NCI-H1092 (cell line): ENCODE measurements at regions not wholly inside any gene's neighbourhood (a gene's known extent, or its start where the extent isn't known, plus 50 kb on each side); places are given as distances from the start of the nearest gene placed in this dataset.

ENCODE experiments used
- DNase-seq: peaks from one replicate; lab custom pipeline; 2025; lab: John Stamatoyannopoulos, UW

DNA sequence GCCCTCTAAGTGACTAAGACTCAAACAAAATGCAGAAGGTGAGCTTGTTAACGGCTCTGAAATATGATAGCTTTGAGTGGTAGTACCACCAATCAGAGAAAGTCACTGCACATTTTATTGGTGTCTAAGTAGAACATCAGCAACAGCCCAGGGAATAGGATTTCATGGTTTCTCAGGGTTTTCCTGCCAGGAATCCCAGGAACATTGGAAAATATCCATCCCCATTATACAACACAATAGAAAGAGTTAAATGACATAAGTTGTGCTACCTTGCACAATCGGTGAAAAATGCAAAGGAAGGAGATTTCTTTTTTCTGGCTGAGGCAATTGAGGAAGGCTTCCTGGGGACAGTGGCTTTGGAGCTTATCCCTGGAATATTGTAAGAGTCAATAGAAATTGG is 283.1 kb downstream of the HLX start:
- no peak for DNase-seq

DNA sequence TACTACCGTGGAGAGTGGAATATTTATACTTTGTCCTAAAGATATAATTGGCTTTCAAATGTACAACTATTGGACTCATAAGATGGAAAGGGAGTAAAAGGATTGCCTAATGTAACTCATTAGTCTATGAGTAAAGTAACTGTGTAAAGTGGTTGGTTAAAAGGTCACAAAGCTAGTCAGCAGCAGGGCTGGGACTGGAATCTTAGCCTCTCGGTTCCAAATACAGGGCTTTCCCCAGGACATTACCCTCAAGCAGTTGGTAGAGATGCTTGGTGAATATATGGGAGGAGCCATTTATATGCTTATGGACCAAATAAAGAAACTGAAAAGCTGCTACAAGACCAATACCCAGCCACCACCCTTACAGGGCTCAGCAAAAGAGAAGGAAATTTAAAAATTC is 283.7 kb downstream of the HLX start:
- DNase-seq = no peak

DNA sequence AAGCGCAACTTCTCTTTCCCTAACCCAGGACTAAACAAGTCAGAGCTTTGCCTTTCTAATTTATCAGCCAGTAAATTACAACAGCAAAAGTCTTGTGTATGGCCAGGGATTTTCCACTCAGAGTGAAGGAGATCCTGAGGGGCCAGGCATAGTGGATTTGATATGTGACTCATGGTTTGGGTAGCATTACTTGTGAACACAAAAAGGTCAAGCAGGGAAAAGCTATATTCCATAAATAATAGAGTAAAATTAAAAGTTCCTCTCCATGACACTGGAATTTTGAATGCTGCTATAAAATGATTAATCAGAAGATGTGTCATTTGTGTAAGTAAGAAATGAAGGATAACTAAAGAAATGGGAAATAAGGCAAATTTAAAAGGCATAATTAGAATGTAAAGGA is 284.8 kb downstream of the HLX start:
- no peak for DNase-seq

DNA sequence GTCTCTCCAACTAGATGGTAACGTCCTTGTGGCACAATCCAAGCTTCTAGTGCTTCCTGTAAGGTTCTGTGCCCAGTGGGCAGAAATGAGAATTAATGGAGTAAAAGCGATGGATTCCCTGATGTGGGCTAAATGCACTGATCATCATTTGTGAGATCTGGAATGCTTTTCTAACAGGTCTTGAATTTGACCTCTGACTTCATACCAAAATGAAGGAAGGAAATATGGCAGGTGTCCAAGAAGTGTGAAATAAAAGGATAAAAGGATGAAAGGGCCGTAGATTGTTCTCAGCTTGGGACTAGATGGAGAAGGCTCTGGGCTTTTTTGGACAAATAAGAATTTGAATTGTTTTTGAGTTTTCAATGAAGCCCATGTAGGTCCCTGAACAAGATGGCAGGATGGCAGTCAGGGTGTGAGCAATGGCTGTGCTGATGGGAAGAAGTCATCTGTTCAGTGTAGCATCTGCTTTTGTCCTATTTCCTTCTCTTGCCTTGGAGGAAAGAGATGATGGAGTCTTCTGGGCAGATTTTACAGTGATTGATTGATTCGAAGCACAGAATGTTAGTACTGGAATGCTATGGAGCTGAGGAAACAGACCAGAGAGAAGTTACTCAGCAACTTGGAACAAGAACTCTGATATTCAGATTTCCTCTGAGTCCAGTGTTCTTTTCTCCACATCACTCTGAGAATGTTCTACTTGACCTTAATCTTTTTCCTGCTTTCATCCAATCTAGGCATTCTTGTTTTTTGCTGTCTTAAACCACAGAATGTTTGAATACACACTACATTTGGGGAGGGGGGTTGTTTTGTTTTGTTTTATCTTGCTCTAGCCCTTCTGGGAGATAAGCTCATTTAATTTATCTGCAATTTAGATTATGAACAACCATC is 286.0 kb downstream of the HLX start:
- no peak for DNase-seq

DNA sequence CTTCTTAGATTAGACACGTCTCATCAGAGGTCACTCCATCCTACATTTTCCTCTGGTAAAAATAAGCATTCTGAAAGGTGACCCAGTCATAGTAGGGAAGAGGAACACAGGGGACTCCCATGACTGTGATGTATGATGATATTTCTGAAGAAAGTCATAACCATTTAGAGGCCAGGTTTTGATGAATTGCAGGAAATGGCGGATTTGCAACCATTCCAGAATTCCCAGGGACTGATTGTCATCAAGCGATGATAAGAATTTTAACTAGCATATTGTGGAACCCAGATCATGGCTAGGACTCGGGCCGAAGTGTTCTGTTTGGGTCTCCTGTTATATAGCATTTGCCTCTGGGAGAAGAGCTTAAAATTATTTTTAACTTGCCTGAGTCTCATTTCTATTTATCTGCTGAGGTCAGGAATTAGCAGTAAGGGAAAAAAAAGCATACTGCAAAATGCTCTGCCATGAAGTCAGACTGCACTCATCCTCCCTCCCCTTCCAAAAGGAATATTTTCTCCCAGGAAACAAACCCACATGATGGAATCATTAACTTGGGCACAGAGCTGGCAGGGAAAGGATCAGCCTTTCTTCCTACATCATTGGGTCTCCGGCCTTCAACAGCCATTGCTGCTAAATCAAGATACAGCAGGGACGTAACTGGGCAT is 286.7 kb downstream of the HLX start:
- no peak for DNase-seq

DNA sequence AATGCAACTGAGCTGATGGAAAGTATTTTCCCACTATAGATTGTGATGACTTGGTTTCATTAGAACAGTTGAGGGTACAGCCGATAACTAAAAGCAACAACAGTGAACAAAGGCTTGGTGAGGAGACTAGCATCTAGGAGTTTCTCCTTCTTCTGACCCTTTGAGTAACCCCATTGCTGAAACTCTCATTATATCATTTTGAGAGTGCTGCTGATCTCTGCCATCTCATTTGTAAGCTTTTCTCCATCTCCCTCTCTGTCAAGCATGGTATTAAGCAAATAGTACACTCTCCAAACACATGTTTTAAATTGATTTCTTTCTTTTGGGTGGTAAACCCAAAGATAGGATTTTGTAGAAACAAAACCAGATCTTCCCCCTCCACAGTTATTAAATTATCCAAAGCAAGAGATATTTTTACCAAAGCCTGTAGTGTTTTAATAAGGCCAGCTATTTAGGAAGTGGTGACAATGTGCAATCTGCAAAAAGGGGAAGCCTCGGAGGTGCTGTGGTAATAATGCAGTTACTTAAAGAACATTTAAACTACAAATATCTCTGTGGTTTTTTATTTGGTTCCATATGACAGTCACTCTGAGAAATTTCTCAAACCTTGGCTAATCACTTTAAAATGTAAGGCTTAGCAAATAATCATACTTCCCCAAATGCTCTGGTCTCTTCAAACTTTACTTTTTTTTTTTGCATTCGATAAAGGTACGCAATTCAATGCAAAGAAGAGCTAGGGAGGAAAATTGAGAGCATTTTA is 287.5 kb downstream of the HLX start:
- DNase-seq = no peak

DNA sequence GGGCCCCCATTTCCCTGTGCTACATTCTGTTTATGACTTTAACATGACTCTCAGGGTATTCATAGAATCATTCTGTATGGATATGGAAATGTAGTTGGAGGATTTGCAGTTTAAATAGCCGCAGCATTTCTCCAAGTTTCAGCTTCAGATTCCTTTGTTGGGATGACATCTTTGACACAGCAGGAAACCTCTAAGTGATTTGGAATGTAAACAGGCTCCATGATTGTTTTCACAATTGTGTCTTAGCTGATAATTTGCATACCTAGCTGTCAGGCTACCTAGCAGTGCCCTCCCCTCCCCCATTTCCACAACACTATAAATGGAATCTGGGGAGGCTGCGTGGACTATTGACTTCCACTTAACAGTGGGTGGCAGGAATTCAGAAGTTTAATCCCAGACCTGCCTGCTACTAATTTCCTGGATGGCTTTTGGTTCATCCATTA is 290.2 kb downstream of the HLX start:
- no peak for DNase-seq

DNA sequence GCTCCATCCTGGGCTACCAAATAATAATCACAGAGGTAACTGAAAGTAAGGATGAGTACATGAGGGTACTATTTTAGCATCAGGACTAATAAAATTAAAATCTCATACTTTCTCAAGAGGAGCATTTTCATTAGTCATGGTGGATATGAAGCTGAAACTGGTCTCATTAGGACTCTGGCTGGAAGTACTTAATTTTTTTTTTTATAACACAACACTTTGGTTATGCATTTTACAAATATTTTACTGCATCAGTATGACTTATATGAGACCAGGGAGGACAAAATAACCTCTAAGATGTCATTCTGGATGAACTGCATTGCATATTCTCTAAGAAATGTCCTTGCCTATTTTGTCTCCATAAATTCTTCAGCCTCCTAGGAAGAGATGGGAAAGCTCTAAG is 290.9 kb downstream of the HLX start:
- DNase-seq = no peak

DNA sequence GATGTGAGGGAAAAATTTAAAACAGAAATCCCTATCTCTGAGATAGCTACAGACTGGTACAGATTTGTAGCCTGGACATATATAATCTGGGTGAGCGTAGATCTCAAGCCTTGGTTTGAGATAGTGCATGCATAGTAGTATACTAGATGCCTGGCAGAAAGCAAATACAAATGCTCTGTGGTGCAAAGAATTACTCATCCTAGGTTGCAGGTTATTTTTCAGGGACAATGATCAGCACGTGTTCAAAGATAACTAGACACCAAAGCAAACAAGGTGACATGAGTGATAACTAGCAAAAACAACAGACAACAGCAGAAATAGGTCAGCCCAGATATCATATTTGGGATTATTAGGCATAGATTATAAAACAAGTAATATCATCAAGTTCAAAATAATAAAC is 292.5 kb downstream of the HLX start:
- no peak for DNase-seq

DNA sequence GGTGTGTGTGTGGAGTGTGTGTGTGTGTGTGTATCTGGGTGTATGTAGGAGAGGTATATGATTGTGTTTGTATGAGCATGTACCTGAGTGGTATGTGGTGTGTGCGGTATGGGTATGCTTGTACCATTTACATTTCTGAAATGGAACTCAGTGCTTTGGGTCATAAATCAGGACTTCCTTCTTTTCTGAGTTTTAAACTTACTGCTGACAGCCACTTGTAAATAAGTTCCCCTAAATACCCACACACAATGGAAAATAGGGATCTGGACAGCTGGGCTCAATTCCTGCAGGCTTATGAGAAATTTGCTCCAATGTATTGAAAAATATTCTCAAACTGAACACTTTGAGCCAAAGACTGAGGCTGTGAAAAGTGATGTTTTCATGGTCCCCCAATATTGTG is 293.6 kb downstream of the HLX start:
- DNase-seq = no peak

DNA sequence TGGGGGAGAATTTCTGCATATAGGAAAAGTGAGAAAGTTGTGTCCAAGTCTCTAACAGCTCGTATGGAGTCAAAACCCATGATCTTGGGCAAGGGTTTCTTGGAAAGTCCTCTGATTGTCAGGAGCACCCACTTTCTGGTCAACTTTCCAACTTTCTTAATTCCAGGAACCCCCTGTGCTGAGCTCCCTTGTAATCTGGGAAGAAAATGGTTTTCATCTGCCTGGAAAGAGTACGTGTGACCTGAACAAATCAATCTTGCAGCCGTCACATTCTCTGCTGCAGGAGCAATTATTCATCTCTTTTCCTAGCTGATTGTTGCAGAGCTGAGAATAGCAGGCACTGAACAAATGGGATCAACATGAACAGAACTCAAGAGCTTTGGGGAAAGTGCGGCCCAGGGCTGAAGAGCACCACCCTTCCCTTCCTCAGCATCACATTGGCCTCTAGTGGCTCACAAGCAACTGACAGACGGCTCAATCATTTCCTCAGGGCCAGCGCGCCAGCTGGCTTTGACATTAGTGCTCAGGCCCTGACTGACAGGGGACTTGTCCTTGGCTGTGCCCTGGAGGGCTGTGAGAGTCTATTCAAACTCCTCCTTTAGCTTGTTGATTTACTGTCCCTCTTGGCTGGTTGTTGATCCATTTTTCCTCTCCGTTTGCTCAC is 295.2 kb downstream of the HLX start:
- no peak for DNase-seq

DNA sequence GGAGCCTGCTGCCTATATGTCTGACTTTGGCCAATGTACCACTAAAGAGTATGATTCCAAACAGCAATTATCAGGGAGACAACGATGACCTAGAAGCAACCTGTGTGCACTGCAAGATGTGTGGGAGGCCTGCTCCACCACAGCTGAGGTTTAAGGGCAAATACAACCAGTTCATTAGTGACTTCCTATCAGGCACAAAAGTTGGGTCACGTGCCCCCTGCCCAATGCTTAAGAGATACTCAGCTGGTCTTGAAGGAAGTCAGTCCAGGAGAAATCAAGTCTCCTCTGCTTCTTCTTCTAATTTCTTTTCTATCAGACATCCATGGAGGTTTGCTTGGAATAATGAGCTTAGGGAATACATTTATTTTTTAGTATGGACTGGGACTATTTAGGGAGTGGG is 296.0 kb downstream of the HLX start:
- no peak for DNase-seq

DNA sequence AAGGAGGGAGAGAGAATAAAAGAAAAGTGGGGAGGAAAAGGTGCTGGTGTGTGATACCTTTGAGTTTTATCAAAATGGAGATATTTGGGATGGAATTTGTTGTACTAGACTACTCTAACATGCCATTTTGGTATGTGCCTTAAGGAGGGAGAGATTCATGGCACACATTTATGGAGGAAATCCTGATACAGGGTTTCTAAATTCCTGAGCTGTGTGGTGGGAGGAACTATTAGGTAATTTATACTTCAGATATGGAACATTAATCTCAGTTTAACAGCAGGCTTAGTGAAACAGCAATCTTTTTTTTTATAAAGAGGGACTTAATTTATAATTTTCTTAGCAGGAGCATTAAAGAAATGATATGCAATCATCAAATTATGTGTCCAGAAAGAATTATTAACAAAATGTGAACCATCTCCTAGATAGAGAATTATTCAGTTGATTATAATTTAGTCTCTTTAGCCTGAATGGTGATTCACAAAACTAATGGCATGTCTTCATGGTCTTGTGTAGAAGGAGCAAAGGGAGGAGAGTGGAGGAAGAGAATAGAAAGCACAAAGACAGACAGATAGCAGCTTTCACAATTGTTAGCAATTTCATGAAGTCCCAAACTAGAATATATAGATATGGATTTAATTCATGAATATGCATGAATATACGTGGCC is 301.6 kb downstream of the HLX start:
- no peak for DNase-seq

DNA sequence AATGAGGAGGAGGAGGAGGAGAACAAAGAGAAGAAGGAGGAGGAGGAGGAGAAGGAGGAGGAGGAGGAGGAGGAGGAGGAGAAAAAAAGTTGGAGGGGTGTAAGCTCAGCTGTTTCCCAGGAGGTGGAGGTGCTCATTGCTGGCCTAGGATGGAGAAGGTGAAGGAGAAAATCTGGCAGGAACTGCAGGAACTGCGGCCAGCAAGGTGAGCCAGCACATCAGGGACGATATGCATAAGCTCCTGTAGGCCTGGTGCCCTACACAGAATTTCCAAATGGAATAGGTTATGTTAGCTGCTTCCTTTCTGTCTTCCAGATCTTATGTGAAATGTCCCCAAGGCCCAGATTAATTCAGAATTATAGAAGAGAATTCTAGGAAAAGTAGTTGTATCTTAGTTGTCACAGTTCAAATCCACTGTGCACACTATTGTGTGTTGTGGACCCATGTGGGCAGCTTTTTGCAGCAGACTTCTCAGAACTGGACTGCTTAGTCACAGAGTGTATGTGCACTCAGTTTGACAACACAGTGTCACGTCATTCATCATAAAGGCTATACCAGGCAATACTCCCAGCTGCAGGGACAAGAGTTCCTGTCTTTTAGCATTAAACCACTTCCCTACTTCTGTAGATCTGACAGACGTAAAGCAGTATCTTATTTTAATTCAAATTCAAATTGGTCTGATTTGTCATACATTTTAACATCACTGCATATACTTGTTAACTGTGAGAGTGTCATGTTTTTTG is 303.7 kb downstream of the HLX start:
- no peak for DNase-seq

DNA sequence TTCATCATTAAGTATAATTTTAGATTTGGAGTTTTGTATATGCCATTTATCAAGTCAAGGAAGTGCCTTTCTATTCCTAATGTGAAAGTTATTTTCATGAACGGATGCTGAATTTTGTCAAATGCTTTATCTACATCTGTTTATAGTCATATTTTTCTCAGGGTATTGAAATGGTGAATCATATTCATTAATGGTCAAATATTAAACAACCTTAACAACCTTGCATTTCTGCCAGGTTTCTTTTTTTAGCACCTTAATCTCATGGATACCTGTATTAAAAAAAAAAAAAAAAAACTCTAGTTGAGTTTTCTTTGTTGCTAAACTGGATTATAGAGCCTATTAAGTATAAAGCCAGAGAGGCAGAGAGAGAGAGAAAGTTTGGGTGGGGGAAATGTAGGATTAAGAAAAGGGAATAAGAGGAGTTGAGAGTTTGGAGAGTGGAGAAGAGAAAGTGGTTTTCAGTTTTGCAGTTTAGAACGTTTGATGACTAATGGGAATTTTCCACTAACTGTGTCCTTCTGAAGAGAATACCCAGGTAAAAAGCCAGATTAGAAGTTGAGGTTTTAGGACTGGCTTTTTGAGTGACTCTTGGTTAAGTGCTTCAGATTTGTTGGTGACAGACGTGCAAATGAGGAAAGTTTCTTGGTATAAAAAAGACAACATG is 305.0 kb downstream of the HLX start:
- no peak for DNase-seq

DNA sequence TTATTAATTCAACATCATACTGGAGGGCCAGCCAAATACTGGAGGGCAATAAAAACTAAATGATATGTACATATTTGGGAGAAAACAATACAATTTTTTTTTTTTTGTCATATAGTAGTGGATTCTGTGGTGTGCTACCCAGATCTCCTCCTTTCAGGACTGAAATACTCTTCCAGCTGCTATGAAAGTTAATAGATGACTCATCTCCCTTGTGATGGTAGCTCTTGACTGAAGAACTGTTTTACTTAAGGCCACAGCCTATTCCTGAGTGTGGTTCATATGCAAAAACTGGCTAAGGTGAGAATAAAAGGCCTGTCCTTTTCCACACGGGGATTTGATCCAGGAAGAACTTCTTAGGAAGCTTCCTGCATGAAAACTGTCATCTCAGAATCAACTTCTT is 307.9 kb downstream of the HLX start:
- no peak for DNase-seq

DNA sequence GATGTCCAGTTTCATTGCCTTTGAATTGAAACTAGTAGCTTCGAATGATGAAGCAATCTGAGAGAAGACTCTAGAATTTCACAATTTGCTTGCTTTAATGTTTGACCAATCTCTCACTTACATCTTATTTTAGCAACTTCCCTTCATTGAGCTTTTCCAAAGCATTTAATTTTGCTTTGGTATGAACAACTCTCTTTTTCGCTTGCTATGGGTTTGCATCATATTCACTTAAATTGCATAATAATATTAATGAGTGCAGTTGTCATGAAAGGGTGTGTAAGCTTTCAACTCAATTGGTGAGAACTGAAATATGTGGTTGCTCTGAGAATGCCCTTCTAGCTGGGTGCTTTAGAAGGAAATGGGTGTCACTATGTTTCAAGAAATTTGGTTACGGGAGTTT is 309.2 kb downstream of the HLX start:
- DNase-seq = no peak

DNA sequence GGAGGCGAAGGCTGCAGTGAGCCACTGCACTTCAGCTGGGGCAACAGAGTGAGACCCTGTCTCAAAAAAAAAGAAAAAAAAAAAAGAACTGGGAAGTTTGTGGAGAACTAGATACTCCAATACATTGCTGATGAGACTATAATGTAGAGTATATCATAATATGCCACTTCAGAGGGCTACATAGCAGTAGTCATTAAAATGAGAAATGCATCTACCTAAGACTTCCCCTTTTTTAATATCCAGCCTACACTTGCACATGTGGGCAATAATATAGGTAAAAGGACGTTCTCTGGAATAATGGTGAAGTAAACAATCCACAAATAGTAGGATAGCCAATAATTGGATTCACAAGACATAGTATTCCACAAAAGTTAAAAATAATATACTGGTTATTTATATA is 311.0 kb downstream of the HLX start:
- DNase-seq = no peak

DNA sequence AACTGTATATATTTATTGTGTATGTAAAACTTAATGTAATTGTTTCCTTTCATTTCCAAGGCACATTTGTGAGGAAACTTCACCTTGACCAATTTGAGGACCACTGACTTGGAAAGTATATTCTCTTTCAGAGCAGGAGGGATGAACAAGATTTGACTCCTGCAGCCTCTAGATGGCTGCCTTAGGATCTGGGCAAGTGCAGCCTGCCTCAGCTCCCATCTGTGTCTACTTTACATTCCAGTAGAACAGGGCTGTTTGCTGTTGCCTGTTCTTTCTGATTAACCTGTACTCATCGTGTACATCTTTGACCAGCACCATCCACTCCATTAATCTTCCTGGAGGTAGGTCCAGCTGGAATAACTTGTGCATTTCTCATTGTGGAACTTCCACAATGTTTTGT is 312.8 kb downstream of the HLX start:
- no peak for DNase-seq

DNA sequence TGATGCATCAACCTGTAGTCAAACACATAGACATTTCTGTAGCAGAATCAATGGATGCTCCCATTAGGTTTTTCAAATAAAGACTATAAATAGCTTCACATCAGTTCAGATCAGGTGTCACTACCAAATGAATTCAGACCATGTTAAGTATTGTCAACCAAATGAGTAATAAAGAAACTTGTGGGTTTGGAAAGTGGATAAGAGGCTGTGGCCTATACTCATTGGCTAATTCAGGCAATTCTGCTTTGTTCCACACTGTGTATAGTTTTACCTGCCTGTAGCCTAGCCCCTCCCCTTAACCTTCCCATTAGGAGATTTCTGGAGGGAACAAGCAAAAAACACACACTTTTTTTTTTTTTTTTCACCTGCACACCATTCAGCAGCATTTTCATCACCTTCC is 321.2 kb downstream of the HLX start:
- DNase-seq = no peak

DNA sequence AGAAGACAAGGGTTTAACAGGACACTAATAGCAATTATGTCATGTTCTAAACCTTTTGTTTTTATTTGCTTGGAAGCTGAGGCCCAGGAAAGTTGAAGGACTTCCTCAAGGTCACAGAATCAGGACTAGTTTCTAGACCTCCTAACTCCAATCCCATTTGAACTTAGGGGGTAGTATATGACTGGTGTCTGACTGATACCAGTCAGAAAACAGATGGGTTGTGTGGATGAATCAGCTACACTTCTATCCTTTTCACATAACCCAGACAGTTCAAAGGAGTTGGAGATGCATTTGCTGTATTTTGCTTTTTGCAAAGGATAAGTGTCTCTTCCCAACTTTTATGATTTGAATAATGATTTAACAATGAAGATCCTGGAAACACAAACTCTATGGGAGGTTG is 322.5 kb downstream of the HLX start:
- DNase-seq = no peak
